ENCODE measurements at regions not wholly inside any gene's neighbourhood (a gene's known extent, or its start where the extent isn't known, plus 50 kb on each side); places are given as distances from the start of the nearest gene placed in this dataset.

DNA sequence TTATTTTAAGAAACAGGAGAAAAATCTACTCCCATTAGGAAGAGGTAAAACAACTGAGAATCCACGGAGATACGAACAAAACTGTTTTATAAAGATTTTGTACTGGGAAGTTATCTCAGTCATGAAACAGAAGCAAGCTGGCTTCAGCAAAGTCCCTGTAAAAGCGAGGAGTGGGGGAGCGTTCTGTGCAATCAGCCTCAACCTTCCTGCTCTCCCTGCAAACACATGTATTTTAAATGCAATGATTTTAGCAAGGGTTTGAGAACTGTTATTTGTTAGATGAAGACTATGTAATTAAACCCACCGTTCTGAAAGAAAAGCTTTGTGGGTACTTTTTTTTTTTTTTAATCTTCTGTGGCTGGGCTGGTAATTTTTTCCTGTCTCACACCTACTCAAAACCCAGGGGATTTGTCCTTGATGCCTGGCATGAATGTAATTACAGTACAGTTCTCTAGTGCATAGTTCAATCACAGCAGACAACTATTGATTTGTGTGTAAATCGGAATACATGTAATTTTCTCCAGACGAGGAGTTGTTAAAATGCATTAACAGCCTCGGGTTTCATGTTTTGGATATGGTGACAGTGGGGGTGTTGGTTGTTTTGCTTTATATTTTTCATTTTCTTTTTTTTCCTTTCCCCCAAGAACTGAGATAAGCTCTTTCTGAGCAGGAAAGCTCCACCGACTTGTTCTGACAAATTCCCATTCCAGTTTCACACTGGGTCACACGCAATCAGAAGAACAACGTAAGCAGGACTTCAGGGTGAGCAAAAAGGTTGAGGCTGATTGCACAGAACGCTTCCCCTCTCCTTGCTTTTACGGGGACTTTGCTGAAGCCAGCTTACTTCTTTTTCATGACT, 153.6 kb downstream of the PHLDA1 start:
- TF ChIP-seq, protein P1, sequence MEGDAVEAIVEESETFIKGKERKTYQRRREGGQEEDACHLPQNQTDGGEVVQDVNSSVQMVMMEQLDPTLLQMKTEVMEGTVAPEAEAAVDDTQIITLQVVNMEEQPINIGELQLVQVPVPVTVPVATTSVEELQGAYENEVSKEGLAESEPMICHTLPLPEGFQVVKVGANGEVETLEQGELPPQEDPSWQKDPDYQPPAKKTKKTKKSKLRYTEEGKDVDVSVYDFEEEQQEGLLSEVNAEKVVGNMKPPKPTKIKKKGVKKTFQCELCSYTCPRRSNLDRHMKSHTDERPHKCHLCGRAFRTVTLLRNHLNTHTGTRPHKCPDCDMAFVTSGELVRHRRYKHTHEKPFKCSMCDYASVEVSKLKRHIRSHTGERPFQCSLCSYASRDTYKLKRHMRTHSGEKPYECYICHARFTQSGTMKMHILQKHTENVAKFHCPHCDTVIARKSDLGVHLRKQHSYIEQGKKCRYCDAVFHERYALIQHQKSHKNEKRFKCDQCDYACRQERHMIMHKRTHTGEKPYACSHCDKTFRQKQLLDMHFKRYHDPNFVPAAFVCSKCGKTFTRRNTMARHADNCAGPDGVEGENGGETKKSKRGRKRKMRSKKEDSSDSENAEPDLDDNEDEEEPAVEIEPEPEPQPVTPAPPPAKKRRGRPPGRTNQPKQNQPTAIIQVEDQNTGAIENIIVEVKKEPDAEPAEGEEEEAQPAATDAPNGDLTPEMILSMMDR (conservative IDR thresholded peaks at IDR 0.05; ENCODE audit: low read depth, low read length): no peak
- TF ChIP-seq EZH2phosphoT487 (IDR thresholded peaks at IDR 0.05; ENCODE audit: borderline replicate concordance, low read length) (no peak), EZH2 (IDR thresholded peaks at IDR 0.05; ENCODE audit: low read length, unreplicated experiment) (no peak)

Data from PC-3 (cell line).